Astrocyte of the cerebellum (primary cell): ENCODE measurements at regions not wholly inside any gene's neighbourhood (a gene's known extent, or its start where the extent isn't known, plus 50 kb on each side); places are given as distances from the start of the nearest gene placed in this dataset.

Experiments used
- DNase-seq: peaks from one replicate; pipeline ENCODE4 v3.0.0-alpha.2; 2011; ENCODE audit warnings: low read depth
- H3K4me3 ChIP-seq: 2 replicates; pipeline ENCODE4 v1.5.1; 2011; ENCODE audit warnings: mild to moderate bottlenecking, low read depth, low read length, moderate library complexity
- in situ Hi-C: cut with HindIII; loops from 2 replicates; pipeline ENCODE4 v1.10.0; 2017; ENCODE audit warnings: low sequenced_read_pairs
- TF ChIP-seq, protein P1 (sequence below): IDR thresholded peaks from 2 replicates; pipeline ENCODE4 v1.5.1; 2012; ENCODE audit warnings: low read length, low read depth, moderate library complexity, mild to moderate bottlenecking; ENCODE audit errors: missing control alignments

DNA sequence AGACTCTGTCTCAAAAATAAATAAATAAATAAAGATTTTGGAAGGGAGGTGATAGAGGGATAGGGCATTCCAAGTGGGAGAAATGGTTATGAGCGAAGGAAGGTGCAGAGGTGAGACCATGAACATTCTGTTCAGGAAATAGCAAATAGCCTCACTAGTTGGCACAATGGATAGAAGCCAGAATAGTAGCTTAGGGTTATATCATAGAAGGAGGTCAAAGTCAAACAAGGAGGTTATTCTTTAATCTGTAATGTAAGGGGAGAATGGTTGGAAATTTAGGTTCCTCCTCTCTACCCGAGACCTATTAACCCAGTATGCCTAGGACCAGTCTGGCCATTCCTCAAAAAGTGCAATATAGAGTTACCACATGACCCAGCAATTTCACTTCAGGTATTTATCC, 275.8 kb downstream of the MN1 start:
- DNase-seq: no peak
- in situ Hi-C loops: loop anchor here (5.0 kb wide), 1 partner anchor 48 kb away; no protein-coding TSS in a partner anchor
- TF ChIP-seq, protein P1, sequence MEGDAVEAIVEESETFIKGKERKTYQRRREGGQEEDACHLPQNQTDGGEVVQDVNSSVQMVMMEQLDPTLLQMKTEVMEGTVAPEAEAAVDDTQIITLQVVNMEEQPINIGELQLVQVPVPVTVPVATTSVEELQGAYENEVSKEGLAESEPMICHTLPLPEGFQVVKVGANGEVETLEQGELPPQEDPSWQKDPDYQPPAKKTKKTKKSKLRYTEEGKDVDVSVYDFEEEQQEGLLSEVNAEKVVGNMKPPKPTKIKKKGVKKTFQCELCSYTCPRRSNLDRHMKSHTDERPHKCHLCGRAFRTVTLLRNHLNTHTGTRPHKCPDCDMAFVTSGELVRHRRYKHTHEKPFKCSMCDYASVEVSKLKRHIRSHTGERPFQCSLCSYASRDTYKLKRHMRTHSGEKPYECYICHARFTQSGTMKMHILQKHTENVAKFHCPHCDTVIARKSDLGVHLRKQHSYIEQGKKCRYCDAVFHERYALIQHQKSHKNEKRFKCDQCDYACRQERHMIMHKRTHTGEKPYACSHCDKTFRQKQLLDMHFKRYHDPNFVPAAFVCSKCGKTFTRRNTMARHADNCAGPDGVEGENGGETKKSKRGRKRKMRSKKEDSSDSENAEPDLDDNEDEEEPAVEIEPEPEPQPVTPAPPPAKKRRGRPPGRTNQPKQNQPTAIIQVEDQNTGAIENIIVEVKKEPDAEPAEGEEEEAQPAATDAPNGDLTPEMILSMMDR: no peak
- H3K4me3 ChIP-seq: no peak overlapping the region

DNA sequence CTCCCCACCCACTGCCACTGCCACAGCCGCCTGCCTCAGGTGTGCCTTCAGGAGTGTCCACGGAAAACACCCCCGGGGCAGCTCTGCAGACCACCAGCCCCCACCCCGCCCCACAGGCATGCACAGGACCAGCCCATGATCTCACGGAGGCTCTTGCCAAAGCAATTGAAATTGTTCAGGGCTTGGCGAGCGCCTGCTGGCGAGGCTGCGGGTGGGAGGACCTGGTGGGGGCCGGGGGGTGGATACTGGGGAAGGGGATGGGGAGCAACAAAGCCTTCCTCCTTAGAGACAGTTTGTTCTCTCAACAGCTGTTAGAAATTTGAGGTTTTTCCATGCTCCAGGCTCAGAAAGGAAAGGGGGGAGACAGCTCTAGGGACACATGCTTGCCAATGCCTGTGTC, 274.7 kb downstream of the MN1 start:
- TF ChIP-seq, protein P1: no peak
- H3K4me3 ChIP-seq: no peak overlapping the region
- no peak for DNase-seq
- in situ Hi-C loops: loop anchor here (5.0 kb wide), 1 partner anchor 50 kb away; no protein-coding TSS in a partner anchor

DNA sequence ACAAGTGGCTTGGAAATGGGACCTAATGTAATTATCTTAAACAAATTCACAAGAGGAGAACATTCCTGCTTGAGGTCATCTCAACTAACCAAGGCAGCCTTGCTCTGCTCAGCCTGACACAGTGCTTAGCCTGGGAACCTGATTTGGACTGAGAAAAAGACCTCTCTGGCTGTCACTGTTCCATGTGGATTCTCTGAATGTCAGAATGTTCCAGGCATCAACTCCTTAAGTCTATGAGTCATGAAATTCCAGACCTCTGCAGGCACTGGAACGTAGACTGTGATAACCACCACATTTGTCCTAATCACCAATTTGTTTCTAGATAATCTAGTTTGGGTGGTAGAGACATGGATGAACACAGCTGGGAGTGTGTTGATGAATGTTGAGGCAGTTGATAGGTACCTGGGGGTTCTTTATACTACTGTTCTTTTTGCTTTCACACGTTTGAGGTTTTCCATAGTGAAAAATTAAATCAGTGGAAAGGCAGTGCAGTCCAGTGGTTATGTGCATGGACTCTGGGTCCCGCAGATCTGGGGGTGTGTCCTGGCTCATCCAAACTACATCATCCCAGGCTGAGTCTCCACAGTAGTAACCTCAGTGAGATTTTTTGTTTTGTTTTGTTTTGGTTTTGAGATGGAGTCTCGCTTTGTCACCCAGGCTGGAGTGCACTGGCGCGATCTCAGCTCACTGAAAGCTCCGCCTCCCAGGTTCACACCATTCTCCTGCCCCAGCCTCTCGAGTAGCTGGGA, 269.6 kb downstream of the MN1 start:
- no peak overlapping the region for H3K4me3 ChIP-seq
- in situ Hi-C loops: no loop called here

DNA sequence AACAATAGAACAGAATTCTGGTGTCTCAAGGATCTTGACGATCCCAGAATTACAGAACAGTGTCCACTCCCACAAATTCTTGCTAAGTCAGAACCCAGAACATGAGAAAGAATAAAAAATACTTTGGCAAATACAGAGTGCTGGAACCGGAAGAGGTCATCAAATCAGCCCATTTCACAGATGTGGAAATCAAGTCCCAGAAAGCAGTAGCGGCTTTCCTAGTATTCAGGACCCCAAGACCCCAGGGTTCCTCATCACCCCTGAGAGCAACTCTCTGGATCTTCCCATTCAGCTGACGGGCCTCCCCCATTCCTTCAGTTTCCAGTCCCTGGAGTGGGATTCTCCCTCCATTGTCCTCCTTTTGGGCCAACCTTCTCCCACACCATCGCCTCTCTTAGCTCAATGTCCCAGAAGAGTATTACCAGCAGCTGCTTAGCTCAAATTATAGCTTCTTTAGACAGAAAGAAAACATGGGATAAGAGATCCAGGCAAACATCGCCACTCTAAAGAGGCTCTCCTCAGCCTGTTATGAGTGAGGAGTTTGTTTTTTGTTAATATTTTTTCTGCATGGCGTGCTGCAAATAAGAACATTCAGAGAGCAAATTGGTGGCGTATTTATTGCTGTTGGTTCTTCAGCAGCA, 268.3 kb downstream of the MN1 start:
- H3K4me3 ChIP-seq: no peak overlapping the region
- no peak for DNase-seq
- TF ChIP-seq, protein P1: no peak
- in situ Hi-C loops: no loop called here

More for the DNA sequence above, 269.6 kb downstream of the MN1 start:
- peak; percentile 67 for DNase-seq
- TF ChIP-seq, protein P1: no peak

GRCh38 chr22:27534720-27535125, 266.8 kb downstream of the MN1 start:
- TF ChIP-seq, protein P1: no peak
- in situ Hi-C loops: no loop called here
- H3K4me3 ChIP-seq: no peak overlapping the region
- DNase-seq: no peak

GRCh38 chr22:27535452-27535851, 266.1 kb downstream of the MN1 start:
- H3K4me3 ChIP-seq: no peak overlapping the region
- in situ Hi-C loops: no loop called here
- TF ChIP-seq, protein P1: no peak
- no peak for DNase-seq
